Esophagus muscularis mucosa (tissue), 4 donors: ENCODE measurements at regions not wholly inside any gene's neighbourhood (a gene's known extent, or its start where the extent isn't known, plus 50 kb on each side); places are given as distances from the start of the nearest gene placed in this dataset.

Experiments
- DNase-seq: peaks from one replicate; pipeline ENCODE4 v3.0.0-alpha.2; 2017; ENCODE audit errors: extremely low spot score
- H3K27ac ChIP-seq, 4 donors: fragments of 200-600 bp; sonication (generic); replicated peaks in 1 of 4; 1 replicate in 3 of 4; 2 replicates in 1 of 4; pipeline ENCODE4 v1.5.1; 2016 to 2019; ENCODE audit warnings: mild to moderate bottlenecking in 1 of 4
- H3K27me3 ChIP-seq, 4 donors: fragments of 200-600 bp; sonication (generic); one replicate each; pipeline versions ENCODE4 v1.5.1 to v1.6.0; 2016 to 2019
- H3K36me3 ChIP-seq, 4 donors: fragments of 200-600 bp; sonication (generic); one replicate each; pipeline ENCODE4 v1.5.1; 2016 to 2019
- H3K4me1 ChIP-seq, 4 donors: fragments of 200-600 bp; sonication (generic); one replicate each; pipeline ENCODE4 v1.5.1; 2016 to 2019
- H3K4me3 ChIP-seq, 4 donors: fragments of 200-600 bp; sonication (generic); 1 replicate in 2 of 4; 2 replicates in 2 of 4; pipeline ENCODE4 v1.5.1; 2016 to 2019; ENCODE audit warnings: mild to moderate bottlenecking in 4 of 4, moderate library complexity in 1 of 4
- H3K9me3 ChIP-seq, 4 donors: fragments of 200-600 bp; sonication (generic); 1 replicate in 3 of 4; 2 replicates in 1 of 4; pipeline ENCODE4 v1.5.1; 2016 to 2019
- EP300 ChIP-seq: sonication (generic); formaldehyde crosslinking; IDR thresholded peaks from one replicate; pipeline ENCODE4 v1.6.1; 2017; ENCODE audit warnings: antibody characterized with exemption
- POLR2A ChIP-seq: fragments of 450-650 bp; IDR thresholded peaks from one replicate; pipeline ENCODE4 v1.6.1; 2017; ENCODE audit warnings: antibody characterized with exemption, moderate library complexity, mild to moderate bottlenecking, low read depth
- POLR2AphosphoS5 ChIP-seq, 2 donors: sonication (generic); formaldehyde crosslinking; IDR thresholded peaks; one replicate each; pipeline ENCODE4 v1.6.1; 2017; ENCODE audit warnings: antibody characterized with exemption in 2 of 2
- WGBS: methylation state at CpG from one replicate; pipeline ENCODE4 v1.1.5; 2018; 5-methylcytosine and 5-hydroxymethylcytosine counted together
- intact Hi-C: fragments of 100-400 bp; cut with DNase I; formaldehyde crosslinking; loops from one replicate; pipeline ENCODE4 v1.15.1; 2023
- TF ChIP-seq, protein P1 (sequence below), 3 experiments: fragments of 200-600 bp in 2 of 3; fragments of 450-650 bp in 1 of 3; sonication (generic) in 2 of 3; IDR thresholded peaks; one replicate each; pipeline ENCODE4 v1.5.1; 2017 to 2019; ENCODE audit warnings: antibody characterized with exemption in 3 of 3, mild to moderate bottlenecking in 2 of 3, moderate library complexity in 1 of 3

DNA sequence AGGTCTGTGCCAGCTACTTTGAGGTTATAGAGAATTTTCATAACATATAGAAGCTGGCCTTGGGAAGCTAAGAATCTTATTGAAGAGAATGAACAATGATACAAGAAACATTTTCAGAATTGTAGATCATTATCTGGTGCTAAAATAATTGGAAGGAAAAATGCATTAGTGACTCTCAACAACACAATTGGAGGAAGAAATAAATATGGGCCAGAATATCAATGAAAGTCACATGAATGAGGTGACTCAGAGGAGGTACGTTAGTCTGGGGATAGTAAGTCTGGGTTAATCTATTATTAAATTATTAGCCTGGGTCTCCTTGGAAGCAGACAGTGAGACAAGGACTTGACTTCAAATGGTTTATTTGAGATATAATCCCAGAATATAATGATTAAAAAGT, 529.3 kb upstream of the SLIT2 start:
- no peak for DNase-seq
- 51% methylated on average over 1 of the region's 1 CpG for WGBS
- no peaks in the 10 kb centered on the region for H3K9me3 ChIP-seq
- no peaks in the 10 kb centered on the region for H3K36me3 ChIP-seq
- TF ChIP-seq POLR2AphosphoS5 (IDR thresholded peaks at IDR 0.05) (no peak), EP300 (no peak), POLR2A (no peak)
- TF ChIP-seq, protein P1, sequence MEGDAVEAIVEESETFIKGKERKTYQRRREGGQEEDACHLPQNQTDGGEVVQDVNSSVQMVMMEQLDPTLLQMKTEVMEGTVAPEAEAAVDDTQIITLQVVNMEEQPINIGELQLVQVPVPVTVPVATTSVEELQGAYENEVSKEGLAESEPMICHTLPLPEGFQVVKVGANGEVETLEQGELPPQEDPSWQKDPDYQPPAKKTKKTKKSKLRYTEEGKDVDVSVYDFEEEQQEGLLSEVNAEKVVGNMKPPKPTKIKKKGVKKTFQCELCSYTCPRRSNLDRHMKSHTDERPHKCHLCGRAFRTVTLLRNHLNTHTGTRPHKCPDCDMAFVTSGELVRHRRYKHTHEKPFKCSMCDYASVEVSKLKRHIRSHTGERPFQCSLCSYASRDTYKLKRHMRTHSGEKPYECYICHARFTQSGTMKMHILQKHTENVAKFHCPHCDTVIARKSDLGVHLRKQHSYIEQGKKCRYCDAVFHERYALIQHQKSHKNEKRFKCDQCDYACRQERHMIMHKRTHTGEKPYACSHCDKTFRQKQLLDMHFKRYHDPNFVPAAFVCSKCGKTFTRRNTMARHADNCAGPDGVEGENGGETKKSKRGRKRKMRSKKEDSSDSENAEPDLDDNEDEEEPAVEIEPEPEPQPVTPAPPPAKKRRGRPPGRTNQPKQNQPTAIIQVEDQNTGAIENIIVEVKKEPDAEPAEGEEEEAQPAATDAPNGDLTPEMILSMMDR (IDR thresholded peaks at IDR 0.05), result no peak
- H3K4me1 ChIP-seq, result no peaks in the 10 kb centered on the region
- intact Hi-C loops, result no loop called here
- no peak overlapping the region for H3K4me3 ChIP-seq
- H3K27me3 ChIP-seq, result no peaks in the 10 kb centered on the region
- no peak overlapping the region for H3K27ac ChIP-seq

DNA sequence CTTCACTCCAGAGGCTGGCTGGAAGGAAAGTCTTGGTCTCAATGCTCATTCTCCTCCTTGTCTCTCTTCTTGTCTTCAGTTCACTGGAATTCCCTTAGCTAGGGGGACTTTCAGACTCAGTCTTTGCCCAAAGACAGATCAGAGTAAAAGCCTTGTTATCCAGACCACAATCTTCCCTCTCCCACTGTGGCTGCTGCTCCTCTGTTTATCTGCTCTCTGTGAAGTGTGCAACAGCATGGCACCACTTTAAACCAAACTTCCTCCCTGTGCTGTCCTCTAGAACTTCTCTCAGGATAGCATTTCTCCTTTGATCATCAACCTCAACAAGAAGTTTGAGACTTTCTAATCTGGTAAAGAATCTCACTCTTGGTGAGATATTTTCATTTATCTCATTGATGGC, 530.1 kb upstream of the SLIT2 start:
- intact Hi-C loops, result no loop called here
- no peak for TF ChIP-seq POLR2A
- TF ChIP-seq, protein P1 (IDR thresholded peaks at IDR 0.05), result no peak
- TF ChIP-seq EP300, result no peak
- TF ChIP-seq POLR2AphosphoS5 (IDR thresholded peaks at IDR 0.05), result no peak

DNA sequence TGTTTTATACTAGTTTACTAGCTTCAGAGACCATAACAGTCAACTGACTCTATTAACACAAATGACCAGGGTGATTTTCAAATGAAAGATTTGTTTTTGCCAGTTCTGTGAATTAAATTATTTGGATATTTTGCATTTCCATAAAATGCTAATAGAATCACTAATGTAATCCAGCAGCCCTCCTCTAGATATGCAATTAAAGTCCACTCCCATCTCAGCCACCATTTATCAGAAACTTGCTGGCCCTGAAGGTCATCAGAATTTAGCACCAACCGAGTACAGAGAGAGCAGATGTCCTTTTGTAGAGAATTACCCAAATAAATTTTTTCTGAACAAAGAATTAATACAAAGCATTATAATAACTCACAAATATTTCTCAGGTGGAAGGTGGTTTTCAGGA, 531.1 kb upstream of the SLIT2 start:
- Histone ChIP-seq H3K27ac (no peak overlapping the region), H3K4me3 (no peak overlapping the region), H3K27me3 (no peaks in the 10 kb centered on the region), H3K36me3 (no peaks in the 10 kb centered on the region), H3K4me1 (no peaks in the 10 kb centered on the region), H3K9me3 (no peaks in the 10 kb centered on the region)
- DNase-seq, result no peak
- TF ChIP-seq EP300 (no peak), POLR2AphosphoS5 (IDR thresholded peaks at IDR 0.05) (no peak)
- WGBS, result 74% methylated on average over 1 of the region's 1 CpG
- intact Hi-C loops, result no loop called here

More for the DNA sequence above, 530.1 kb upstream of the SLIT2 start:
- no peak overlapping the region for H3K27ac ChIP-seq
- no peak for DNase-seq
- H3K36me3 ChIP-seq, result no peaks in the 10 kb centered on the region
- H3K4me1 ChIP-seq, result no peaks in the 10 kb centered on the region
- H3K27me3 ChIP-seq, result no peaks in the 10 kb centered on the region
- no peak overlapping the region for H3K4me3 ChIP-seq
- H3K9me3 ChIP-seq, result no peaks in the 10 kb centered on the region

DNA sequence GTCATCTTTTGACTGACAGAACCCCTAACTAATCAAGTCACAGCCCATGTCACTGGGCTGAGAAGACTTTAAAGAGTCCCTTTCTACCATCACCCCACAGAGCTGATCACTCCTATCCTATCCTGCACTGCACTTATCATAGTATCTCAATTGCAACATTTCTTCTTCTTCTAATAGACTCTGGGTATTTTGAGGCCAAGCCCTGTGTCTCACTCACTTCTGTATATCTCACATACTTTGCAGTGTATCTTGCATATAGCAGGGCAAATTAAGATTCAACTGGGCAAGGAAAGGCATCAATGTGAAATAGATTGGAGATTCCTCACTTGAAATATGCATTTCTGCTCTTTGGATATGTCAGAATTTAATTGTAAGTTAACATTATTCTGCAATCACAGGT, 531.5 kb upstream of the SLIT2 start:
- intact Hi-C loops, result no loop called here
- no peaks in the 10 kb centered on the region for H3K4me1 ChIP-seq
- H3K27ac ChIP-seq, result no peak overlapping the region
- DNase-seq, result no peak
- no peaks in the 10 kb centered on the region for H3K36me3 ChIP-seq
- H3K4me3 ChIP-seq, result no peak overlapping the region
- TF ChIP-seq POLR2A, result no peak
- TF ChIP-seq, protein P1 (IDR thresholded peaks at IDR 0.05), result no peak
- TF ChIP-seq POLR2AphosphoS5 (IDR thresholded peaks at IDR 0.05), result no peak
- TF ChIP-seq EP300, result no peak
- H3K9me3 ChIP-seq, result no peaks in the 10 kb centered on the region
- H3K27me3 ChIP-seq, result no peaks in the 10 kb centered on the region

DNA sequence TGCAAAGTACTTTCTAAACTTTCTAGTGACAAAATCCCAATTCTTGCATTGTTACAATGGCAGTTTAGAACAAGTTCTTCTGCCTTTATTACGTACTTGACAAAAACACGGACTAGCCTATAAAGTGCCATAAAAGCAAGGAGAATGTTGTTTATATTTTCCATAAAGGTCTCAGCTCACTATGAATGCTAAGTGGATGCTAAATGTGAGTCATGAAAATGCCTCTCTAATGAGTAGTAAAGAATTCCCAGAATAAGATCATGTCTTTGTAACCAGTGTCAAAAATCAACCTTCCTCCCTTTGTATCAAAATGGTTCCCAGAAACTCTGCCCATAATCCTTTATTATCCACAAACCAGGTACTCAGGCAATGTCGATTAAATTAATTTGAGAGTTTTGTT, 539.8 kb upstream of the SLIT2 start:
- 73% methylated on average over 3 of the region's 3 CpGs for WGBS
- no peak overlapping the region for H3K27ac ChIP-seq
- no peak overlapping the region for H3K4me3 ChIP-seq
- no peaks in the 10 kb centered on the region for H3K9me3 ChIP-seq
- H3K36me3 ChIP-seq, result no peaks in the 10 kb centered on the region
- intact Hi-C loops, result no loop called here
- no peak for DNase-seq
- peaks cover 0 to 15% (median 12%) of the 10 kb centered on the region in 4 donors for H3K4me1 ChIP-seq
- H3K27me3 ChIP-seq, result no peaks in the 10 kb centered on the region
- TF ChIP-seq, protein P1 (IDR thresholded peaks at IDR 0.05), result no peak
- no peak for TF ChIP-seq POLR2AphosphoS5 (IDR thresholded peaks at IDR 0.05)
- no peak for TF ChIP-seq POLR2A
